Endothelial cell of umbilical vein (primary cell): ENCODE measurements at regions not wholly inside any gene's neighbourhood (a gene's known extent, or its start where the extent isn't known, plus 50 kb on each side); places are given as distances from the start of the nearest gene placed in this dataset.

Experiments
- BruUV-seq: library from RNA; stranded (reverse); fragments of 400-500 nt; replicated peaks from 2 replicates; lab custom pipeline; 2021; lab: Mats Ljungman, UMichigan
- CTCF ChIA-PET: fragments of 300-600, 350-600 bp; sonication (Branson Sonifier 250); formaldehyde crosslinking; loops from one replicate; lab custom pipeline; 2021; ENCODE audit warnings: antibody characterized with exemption, inconsistent platforms; lab: Charles Lee
- POLR2A ChIA-PET: fragments of 300-600, 350-600 bp; sonication (Branson Sonifier 250); formaldehyde crosslinking; loops from one replicate; lab custom pipeline; 2021; ENCODE audit warnings: antibody characterized with exemption, inconsistent platforms; lab: Charles Lee
- DNase-seq: peaks from one replicate; pipeline ENCODE4 v3.0.0-alpha.2; 2011; ENCODE audit warnings: low read depth, low spot score
- FAIRE-seq: peaks from 2 replicates; lab custom pipeline; 2011; peaks lifted over from hg19 to GRCh38; lab: Jason Lieb, UNC
- H2AFZ ChIP-seq: 2 replicates; pipeline ENCODE4 v1.6.0; 2012; ENCODE audit warnings: low read depth, low read length, control low read depth, inconsistent platforms
- H3K27ac ChIP-seq: 2 replicates; pipeline ENCODE4 v1.5.1; 2011; ENCODE audit warnings: low read depth, mild to moderate bottlenecking, control low read depth, low read length, moderate library complexity; ENCODE audit not compliant: insufficient read depth
- H3K27me3 ChIP-seq, 2 experiments: 2 replicates each; pipeline versions ENCODE4 v1.6.0 to v1.6.1; 2011; ENCODE audit warnings: low read length in 2 of 2, mixed read lengths in 1 of 2; ENCODE audit not compliant: control insufficient read depth in 2 of 2, insufficient read depth in 2 of 2
- H3K36me3 ChIP-seq, 2 experiments: 2 replicates in 1 of 2; 3 replicates in 1 of 2; pipeline ENCODE4 v1.5.1; 2011; ENCODE audit warnings: low read length in 2 of 2, mild to moderate bottlenecking in 1 of 2, moderate library complexity in 1 of 2; ENCODE audit not compliant: control insufficient read depth in 2 of 2, insufficient read depth in 2 of 2; ENCODE audit errors: extremely low read depth in 1 of 2
- H3K4me1 ChIP-seq: 3 replicates; pipeline ENCODE4 v1.5.1; 2011; ENCODE audit warnings: mild to moderate bottlenecking, low read length; ENCODE audit not compliant: control insufficient read depth, insufficient read depth; ENCODE audit errors: extremely low read depth
- H3K4me2 ChIP-seq: 2 replicates; pipeline ENCODE4 v1.6.1; 2011; ENCODE audit warnings: low read length, control low read depth, mixed read lengths; ENCODE audit not compliant: insufficient read depth
- H3K4me3 ChIP-seq, 3 experiments: fragments of 200-600 bp in 1 of 3; sonication (generic), shearing (Covaris generic) in 1 of 3; replicated peaks in 1 of 3; 2 replicates each; pipeline ENCODE4 v1.5.1; 2011 to 2016; ENCODE audit warnings: control low read depth in 3 of 3, low read length in 3 of 3, mild to moderate bottlenecking in 2 of 3, inconsistent platforms in 1 of 3, low read depth in 1 of 3, moderate library complexity in 1 of 3; ENCODE audit not compliant: insufficient read depth in 1 of 3
- H3K79me2 ChIP-seq: 2 replicates; pipeline ENCODE4 v1.6.0; 2012; ENCODE audit warnings: low read length, inconsistent platforms; ENCODE audit not compliant: control insufficient read depth, insufficient read depth
- H3K9ac ChIP-seq: replicated peaks from 2 replicates; pipeline ENCODE3; 2011; ENCODE audit warnings: low read length, control low read depth; ENCODE audit not compliant: insufficient read depth; ENCODE audit errors: extremely low read depth
- H3K9me1 ChIP-seq: replicated peaks from 3 replicates; pipeline ENCODE4 v1.6.0; 2011; ENCODE audit warnings: mild to moderate bottlenecking, low read length; ENCODE audit not compliant: control insufficient read depth, insufficient read depth; ENCODE audit errors: extremely low read depth
- H3K9me3 ChIP-seq: replicated peaks from 2 replicates; pipeline ENCODE4 v1.5.1; 2012; ENCODE audit warnings: low read length, inconsistent platforms; ENCODE audit not compliant: control insufficient read depth, insufficient read depth
- H4K20me1 ChIP-seq: replicated peaks from 2 replicates; pipeline ENCODE3; 2011; ENCODE audit warnings: mild to moderate bottlenecking, low read length; ENCODE audit not compliant: control insufficient read depth, insufficient read depth; ENCODE audit errors: extremely low read depth
- CTCF ChIP-seq, 2 donors: IDR thresholded peaks; 1 replicate in 1 of 2; 2 replicates in 1 of 2; pipeline ENCODE4 v1.5.1; 2011; ENCODE audit warnings: low read length in 2 of 2, mild to moderate bottlenecking in 2 of 2, moderate library complexity in 2 of 2, control low read depth in 1 of 2, inconsistent platforms in 1 of 2, low read depth in 1 of 2; ENCODE audit not compliant: insufficient read depth in 1 of 2; ENCODE audit errors: extremely low read depth in 1 of 2
- EZH2 ChIP-seq: IDR thresholded peaks from 2 replicates; pipeline ENCODE4 v1.6.1; 2012; ENCODE audit warnings: borderline replicate concordance, low read depth, mild to moderate bottlenecking, moderate library complexity, low read length, inconsistent platforms; ENCODE audit not compliant: severe bottlenecking
- FOS ChIP-seq: IDR thresholded peaks from 2 replicates; pipeline ENCODE4 v1.6.1; 2011; ENCODE audit warnings: mild to moderate bottlenecking, low read length, moderate library complexity, borderline replicate concordance; ENCODE audit not compliant: insufficient read depth
- GATA2 ChIP-seq: IDR thresholded peaks from 2 replicates; pipeline ENCODE4 v1.7.0; 2011; ENCODE audit warnings: low read depth, mild to moderate bottlenecking, moderate library complexity, mixed read lengths, low read length; ENCODE audit not compliant: insufficient read length, insufficient read depth
- JUN ChIP-seq: IDR thresholded peaks from 2 replicates; pipeline ENCODE4 v1.6.1; 2011; ENCODE audit warnings: borderline replicate concordance, low read depth; ENCODE audit not compliant: insufficient read length, insufficient read depth
- MYC ChIP-seq: IDR thresholded peaks from one replicate; pipeline ENCODE4 v1.6.1; 2011; ENCODE audit warnings: mild to moderate bottlenecking, low read depth, low read length
- POLR2A ChIP-seq: IDR thresholded peaks from 2 replicates; pipeline ENCODE4 v1.6.1; 2012; ENCODE audit warnings: low read depth, mild to moderate bottlenecking, control low read depth, low read length
- POLR2AphosphoS5 ChIP-seq: IDR thresholded peaks from 2 replicates; pipeline ENCODE4 v1.6.1; 2012; ENCODE audit warnings: low read depth, mild to moderate bottlenecking, control low read depth, low read length, moderate library complexity; ENCODE audit not compliant: insufficient read depth
- dilution Hi-C: fragments of 300-500 bp; cut with MboI; formaldehyde crosslinking; loops from one replicate; pipeline ENCODE4 v1.15.0; 2019; ENCODE audit warnings: low sequenced_read_pairs; ENCODE audit not compliant: extremely low pct_ligation_motif_present
- intact Hi-C: fragments of 100-400 bp; cut with micrococcal nuclease; formaldehyde crosslinking; loops from one replicate; pipeline ENCODE4 v1.10.0; 2022
- TF ChIP-seq, protein P1 (sequence below): IDR thresholded peaks from 2 replicates; pipeline ENCODE4 v1.6.1; 2011; ENCODE audit not compliant: insufficient read depth, insufficient read length

DNA sequence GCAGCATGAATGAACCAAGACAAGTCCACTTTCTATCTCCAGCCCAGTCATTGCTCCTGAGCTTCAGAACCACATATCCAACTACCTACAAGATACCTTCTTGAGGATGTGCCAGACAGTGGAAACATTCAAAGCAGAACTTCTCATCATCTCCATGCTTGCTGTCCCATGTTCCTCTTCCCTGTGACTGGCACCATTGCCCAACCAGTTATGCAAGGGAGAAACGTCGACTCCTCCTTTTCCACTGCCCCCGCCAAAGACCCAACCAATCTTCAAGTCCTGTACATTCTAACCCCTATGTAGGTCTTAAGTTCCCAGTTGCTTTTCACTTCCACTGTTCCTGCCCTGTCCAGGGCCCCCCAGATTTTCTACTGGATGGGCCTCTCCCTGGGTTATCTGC is 225.7 kb downstream of the RPS24 start:
- Histone ChIP-seq H3K27ac (no peak overlapping the region), H3K36me3 (no peaks in the 10 kb centered on the region), H2AFZ (no peak overlapping the region), H3K27me3 (no peaks in the 10 kb centered on the region), H3K9ac (no peak overlapping the region), H3K9me1 (no peaks in the 10 kb centered on the region), H3K4me2 (no peak overlapping the region), H3K79me2 (no peaks in the 10 kb centered on the region), H3K9me3 (no peaks in the 10 kb centered on the region), H4K20me1 (no peaks in the 10 kb centered on the region), H3K4me1 (peaks cover 16% of the 10 kb centered on the region), H3K4me3 (no peak overlapping the region)
- ChIA-PET CTCF (interaction anchor here (0.6 to 1.5 kb wide), 2 partner anchors 25 to 1006 kb away, joined by 3 to 5 read pairs; no protein-coding TSS in a partner anchor), POLR2A (no interaction called here)
- DNase-seq (no peak), FAIRE-seq (no peak)
- intact Hi-C loops: no loop called here
- BruUV-seq: no TSS peak
- dilution Hi-C loops: no loop called here
- no peak for TF ChIP-seq FOS
- TF ChIP-seq, protein P1, sequence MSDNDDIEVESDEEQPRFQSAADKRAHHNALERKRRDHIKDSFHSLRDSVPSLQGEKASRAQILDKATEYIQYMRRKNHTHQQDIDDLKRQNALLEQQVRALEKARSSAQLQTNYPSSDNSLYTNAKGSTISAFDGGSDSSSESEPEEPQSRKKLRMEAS: no peak
- no peak for TF ChIP-seq CTCF (IDR thresholded peaks at IDR 0.05; ENCODE audit: extremely low read depth in 1 of 2, insufficient read depth in 1 of 2, low read depth in 1 of 2, low read length in 2 of 2)
- TF ChIP-seq JUN: no peak
- TF ChIP-seq GATA2: no peak
- no peak for TF ChIP-seq POLR2AphosphoS5
- TF ChIP-seq MYC: no peak
- no peak for TF ChIP-seq EZH2
- TF ChIP-seq POLR2A: no peak
